Ishikawa (cell line): ENCODE measurements at regions not wholly inside any gene's neighbourhood (a gene's known extent, or its start where the extent isn't known, plus 50 kb on each side); places are given as distances from the start of the nearest gene placed in this dataset.

ENCODE experiments used
- CEBPB ChIP-seq: IDR thresholded peaks from 2 replicates; pipeline ENCODE4 v1.6.1; 2012
- CREB1 ChIP-seq: IDR thresholded peaks from 2 replicates; pipeline ENCODE4 v1.6.1; 2012; ENCODE audit warnings: low read depth
- EGR1 ChIP-seq: IDR thresholded peaks from 2 replicates; pipeline ENCODE4 v1.6.1; 2012
- EP300 ChIP-seq: IDR thresholded peaks from 2 replicates; pipeline ENCODE4 v1.6.1; 2012; ENCODE audit warnings: borderline replicate concordance
- FOXM1 ChIP-seq: IDR thresholded peaks from 2 replicates; pipeline ENCODE4 v1.6.1; 2012; ENCODE audit warnings: low read depth, borderline replicate concordance
- MAX ChIP-seq: IDR thresholded peaks from 2 replicates; pipeline ENCODE4 v1.6.1; 2012
- NFIC ChIP-seq: IDR thresholded peaks from 2 replicates; pipeline ENCODE4 v1.6.1; 2012
- RAD21 ChIP-seq: IDR thresholded peaks from 2 replicates; pipeline ENCODE4 v1.6.1; 2012; ENCODE audit warnings: low read depth
- REST ChIP-seq: IDR thresholded peaks from 2 replicates; pipeline ENCODE4 v1.6.1; 2012; ENCODE audit warnings: low read depth, mild to moderate bottlenecking
- TAF1 ChIP-seq: IDR thresholded peaks from 2 replicates; pipeline ENCODE4 v1.6.1; 2012; ENCODE audit warnings: low read depth, mild to moderate bottlenecking
- TCF12 ChIP-seq: IDR thresholded peaks from 2 replicates; pipeline ENCODE4 v1.6.1; 2012; ENCODE audit warnings: low read depth
- TEAD4 ChIP-seq: IDR thresholded peaks from 2 replicates; pipeline ENCODE4 v1.6.1; 2012
- USF1 ChIP-seq: IDR thresholded peaks from 2 replicates; pipeline ENCODE4 v1.6.1; 2012
- YY1 ChIP-seq: IDR thresholded peaks from 2 replicates; pipeline ENCODE4 v1.6.1; 2012; ENCODE audit warnings: low read depth
- ZBTB7A ChIP-seq: IDR thresholded peaks from 2 replicates; pipeline ENCODE4 v1.6.1; 2012; ENCODE audit warnings: low read depth

DNA sequence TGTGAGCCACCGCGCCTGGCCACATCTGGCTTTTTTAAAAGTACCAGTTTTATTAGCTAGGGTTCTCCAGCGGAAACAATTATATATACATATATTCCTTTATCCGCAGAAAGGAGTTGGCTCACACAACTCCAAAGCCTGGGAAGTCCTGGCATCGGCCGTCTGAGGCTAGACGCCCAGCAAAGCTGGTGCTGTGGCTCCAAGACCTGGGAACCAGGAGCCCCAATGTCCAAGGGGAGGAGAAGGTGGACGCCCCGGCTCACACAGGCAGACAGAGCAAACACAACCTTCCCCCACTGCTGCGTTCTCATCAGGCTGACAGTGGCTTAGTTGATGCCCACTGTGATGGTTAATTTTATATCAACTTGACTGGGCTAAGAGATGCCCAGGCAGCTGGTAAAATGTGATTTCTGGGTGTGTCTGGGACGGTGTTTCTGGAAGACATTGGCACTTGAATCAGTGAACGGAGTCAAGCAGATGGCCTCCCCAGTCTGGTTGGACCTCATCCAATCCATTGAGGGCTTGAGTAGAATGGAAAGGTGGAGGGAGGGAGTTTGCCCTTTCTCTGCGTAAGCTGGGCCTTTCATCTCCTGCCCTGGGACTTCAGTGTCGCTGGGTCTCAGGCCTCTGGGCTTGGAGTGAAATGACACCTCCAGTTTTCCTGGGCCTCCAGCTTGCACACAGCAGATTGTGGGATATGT is 904.4 kb downstream of the BRD1 start:
- TF ChIP-seq REST = no peak
- TF ChIP-seq CEBPB = no peak

DNA sequence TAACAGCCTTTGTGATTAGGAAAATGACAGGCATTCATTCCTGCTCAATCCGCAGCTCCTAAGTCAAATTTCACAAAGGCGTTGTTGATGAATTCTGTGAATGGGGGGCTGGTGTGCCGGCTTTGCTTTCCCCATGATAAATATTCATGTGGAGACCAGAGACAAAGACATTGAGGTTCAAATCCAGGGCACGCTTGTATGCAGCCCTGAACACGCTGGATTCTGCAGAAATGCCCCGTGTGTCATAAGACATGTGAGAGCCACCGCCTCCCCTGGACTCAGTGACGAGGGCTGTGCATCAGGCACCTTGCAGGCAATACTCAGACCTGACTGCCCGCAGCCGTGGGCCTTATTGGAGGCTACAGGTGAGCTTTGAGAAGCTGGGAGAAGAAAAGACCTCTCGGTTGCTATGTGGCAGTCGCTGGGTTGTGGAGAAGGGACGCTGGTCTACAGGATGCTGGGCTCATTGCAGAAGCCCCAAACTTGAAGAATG is 906.2 kb downstream of the BRD1 start:
- TF ChIP-seq TAF1 = no peak
- TF ChIP-seq EGR1 = no peak
- no peak for TF ChIP-seq NFIC
- TF ChIP-seq MAX = no peak
- no peak for TF ChIP-seq EP300
- no peak for TF ChIP-seq TEAD4
- no peak for TF ChIP-seq CREB1
- TF ChIP-seq YY1 = no peak
- no peak for TF ChIP-seq RAD21
- no peak for TF ChIP-seq FOXM1

GRCh38 chr22:48920776-48921241 is 906.9 kb downstream of the BRD1 start:
- TF ChIP-seq ZBTB7A (no peak), TEAD4 (no peak), TCF12 (no peak), NFIC (no peak), YY1 (no peak)

- TF ChIP-seq USF1 (no peak), CEBPB (no peak), RAD21 (no peak), TAF1 (no peak), EP300 (no peak), YY1 (no peak), REST (no peak), TCF12 (no peak), ZBTB7A (no peak), TEAD4 (no peak), EGR1 (no peak), MAX (no peak), NFIC (no peak), FOXM1 (no peak)
Observed at GRCh38 chr22:48919851-48920589, 907.7 kb downstream of the BRD1 start.

GRCh38 chr22:48919187-48919590 is 908.5 kb downstream of the BRD1 start:
- TF ChIP-seq REST (no peak), YY1 (no peak), TAF1 (no peak), RAD21 (no peak), ZBTB7A (no peak), NFIC (no peak), CREB1 (no peak), CEBPB (no peak), EP300 (no peak), FOXM1 (no peak), TCF12 (no peak), TEAD4 (no peak), EGR1 (no peak), MAX (no peak)
